Activated CD8-positive, alpha-beta memory T cell treated with anti-CD3 and anti-CD28 coated beads for 24 hours (primary cell): ENCODE measurements at regions not wholly inside any gene's neighbourhood (a gene's known extent, or its start where the extent isn't known, plus 50 kb on each side); places are given as distances from the start of the nearest gene placed in this dataset.
"Not testable (repeated sequence)": the region's sequence is repeated elsewhere in the genome, so short reads cannot be mapped to it uniquely, and the experiment has no call there.

Experiments
- DNase-seq: peaks from one replicate; pipeline ENCODE4 v3.0.0-alpha.2; 2020

DNA sequence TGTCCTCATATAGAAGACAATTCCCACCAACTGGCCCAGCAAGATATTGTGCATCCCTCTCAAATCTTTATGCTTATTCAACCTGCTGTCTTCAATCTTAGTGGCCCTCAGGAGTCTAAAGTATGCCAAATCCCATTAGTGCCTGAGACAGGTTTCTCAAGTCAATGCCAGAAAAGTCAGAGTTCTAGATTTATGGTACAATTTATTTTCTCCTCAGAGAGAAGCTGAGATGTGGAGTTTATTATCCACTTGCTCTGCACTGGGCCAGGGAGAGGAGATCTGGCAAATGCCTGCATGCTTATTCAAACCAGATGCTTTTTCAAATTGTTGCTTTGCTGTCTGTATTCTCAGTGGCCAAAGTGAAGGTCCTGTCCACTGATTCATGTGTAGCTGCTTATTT is 825.2 kb downstream of the METTL4 start:
- no peak for DNase-seq

DNA sequence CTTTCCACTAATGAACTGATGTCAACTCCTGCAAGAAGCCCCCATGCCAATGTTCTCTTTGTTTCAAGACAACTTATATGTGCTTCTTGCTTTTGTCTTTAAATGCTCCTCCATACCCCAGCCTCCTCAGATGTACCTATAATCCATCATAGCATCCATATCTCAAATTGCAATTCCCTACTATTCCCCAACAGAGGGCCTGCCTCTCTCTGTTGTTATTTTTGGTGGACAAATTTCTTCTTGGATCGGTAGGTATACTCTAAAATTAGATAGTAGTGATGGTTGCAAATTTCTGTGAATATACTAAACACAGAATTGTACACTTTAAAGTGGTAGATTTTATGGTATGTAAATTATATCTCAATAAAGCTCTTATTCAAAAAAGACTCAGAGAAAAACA is 820.1 kb downstream of the METTL4 start:
- no peak for DNase-seq

DNA sequence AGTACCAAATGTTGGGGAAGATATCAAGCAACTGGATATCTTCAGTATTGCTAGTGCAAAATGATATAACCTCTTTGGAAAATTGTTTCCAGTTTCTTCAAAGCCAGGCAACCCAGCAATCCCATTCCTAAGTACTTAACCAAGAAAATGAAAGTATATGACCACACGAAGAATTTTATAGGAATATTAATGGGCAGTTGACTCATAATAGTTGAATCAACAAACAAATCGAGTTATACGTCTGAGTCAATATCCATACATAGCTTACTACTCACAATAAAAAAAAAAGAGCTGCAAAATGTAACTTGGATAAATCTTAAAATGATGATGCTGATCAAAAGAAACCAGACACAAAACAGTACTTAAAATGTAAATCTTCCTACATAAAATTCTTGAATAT is 810.4 kb downstream of the METTL4 start:
- DNase-seq = no peak

DNA sequence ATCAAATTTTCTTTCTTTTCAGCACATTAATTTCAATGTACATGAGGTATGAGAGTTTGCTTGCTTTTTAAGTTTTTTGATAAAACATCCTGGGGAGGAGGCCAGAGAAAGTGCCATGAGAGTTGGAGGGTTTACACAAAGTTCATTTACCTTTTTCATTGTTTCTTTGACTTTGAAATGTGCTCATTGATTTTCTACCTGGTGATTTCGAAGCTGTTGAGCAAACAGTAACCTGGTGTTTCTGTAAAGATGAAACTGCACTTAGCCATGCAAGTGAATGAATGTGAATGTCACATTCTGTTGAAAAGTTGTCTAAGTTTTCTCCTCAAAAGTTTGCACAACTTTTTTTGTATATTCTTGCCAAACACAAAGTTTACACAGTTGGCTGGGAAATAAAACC is 797.0 kb downstream of the METTL4 start:
- no peak for DNase-seq

DNA sequence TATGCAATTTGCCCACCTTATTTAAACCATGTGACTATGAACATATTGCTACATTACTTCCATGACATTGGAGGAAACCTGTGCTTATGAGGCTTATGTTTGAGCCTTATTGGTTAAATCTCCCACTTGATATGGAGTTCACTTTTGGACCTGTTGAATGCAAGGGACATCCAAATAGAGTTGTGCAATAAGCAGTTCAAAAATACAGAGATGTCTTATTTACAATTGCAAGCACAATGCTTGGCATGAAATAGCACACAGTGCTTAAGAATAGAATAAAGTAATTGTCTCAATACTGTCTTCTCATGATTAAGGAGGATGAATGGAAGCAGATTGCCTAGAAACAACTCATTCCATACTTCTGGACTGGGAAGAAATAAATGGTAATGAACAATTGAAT is 793.5 kb downstream of the METTL4 start:
- DNase-seq = no peak

DNA sequence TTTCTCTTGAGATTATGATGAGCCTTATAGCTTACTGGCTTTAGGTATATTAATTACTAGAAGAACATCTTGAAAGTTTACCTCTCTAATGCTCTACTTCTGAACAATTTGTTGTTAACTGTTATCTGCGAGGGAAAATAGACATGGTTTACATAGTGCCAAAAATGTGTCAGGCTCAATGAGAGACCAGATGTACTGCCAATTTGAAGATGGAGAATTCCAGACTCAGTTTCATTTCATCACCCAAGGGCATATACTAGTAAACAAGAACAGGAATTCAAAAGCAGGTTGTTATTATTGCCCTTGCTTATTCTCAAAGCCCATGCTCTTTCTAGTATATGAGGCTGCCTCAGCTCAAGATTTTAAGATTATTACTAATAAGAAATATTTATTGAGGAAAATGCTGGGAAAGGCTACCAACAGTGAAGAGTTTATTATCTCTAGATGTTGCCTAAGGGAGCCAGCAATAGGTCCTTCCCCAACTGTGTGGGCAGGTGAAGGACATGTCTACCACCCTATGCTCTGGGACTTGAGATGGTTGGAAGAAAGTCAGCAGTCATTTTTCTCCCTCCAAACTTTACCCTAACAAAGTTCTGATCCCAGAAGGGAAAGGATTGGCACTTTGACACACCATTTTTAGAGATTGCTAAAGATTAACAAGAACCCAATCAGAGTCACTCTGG is 792.7 kb downstream of the METTL4 start:
- no peak for DNase-seq

DNA sequence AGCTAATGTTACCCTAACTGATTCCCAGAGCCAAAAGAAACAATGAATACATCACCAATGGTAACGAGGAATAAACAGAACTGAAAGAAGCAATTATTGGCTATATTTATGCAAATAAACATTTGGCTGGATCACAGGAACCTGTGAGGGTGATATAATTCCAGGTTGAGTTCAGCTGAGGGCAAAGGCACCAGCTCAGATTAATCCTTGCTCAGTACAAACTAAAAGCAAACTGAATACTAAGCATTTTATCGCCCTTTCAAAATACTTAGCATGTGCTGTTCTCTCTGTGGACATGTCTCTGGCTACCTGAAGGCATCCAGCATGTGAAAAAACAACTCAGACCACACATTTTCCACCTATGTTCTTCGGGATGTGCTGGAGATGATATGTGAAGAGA is 791.7 kb downstream of the METTL4 start:
- DNase-seq = no peak

DNA sequence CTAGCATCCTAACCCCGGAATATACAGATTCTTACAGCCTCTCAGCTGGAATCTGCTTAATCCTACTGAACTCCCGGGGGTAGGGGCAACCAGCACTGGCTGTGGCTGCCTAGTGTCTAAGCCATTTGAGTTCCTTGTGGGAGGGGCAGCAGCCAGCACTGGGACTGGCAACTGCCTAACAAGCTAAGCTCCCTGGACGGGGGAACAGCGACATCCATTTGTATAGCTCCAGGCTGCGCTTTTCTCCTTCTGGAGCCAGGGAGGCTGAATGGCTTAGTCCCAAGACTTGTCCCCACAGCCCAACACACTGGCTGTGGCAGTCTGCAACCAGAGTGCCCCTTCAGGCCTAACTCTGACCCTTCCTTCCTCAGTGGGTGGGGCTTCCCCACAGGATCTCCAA is 787.2 kb downstream of the METTL4 start:
- DNase-seq = no peak

DNA sequence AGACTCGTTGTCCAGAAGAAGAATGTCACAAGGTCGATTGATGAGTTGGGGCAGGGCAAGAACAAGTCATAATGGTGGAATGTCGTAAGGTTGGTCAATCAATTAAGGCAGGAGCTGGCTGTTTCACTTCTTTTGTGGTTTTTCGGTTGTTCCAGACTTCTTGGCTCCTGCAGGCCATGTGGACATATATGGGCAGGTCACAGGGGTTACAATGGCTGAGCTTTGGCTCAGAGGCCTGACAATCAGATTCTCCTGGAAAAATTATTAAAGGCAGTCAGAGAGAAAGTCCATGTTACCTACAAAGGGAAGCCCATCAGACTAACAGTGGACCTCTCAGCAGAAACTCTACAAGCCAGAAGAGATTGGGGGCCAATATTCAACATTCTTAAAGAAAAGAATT is 785.3 kb downstream of the METTL4 start:
- not testable (repeated sequence) for DNase-seq

DNA sequence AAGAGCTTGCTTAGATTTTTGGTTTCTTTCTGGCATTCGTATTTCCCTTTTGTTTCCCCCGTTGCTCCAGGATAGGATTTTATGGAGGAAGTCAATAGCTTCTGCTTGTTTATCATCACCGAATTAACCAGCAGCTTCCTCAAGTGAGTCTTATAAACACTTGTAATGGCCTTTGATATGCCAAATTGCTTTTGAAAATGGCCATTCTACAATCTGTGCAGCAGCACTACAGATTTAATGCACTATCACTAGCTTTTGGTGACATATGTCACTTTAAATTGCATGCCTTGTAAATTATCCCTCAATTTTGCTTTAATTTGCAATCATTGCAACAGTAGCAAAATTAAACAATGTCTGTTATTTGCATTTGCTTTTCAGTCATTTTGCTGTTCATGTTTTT is 774.7 kb downstream of the METTL4 start:
- no peak for DNase-seq

DNA sequence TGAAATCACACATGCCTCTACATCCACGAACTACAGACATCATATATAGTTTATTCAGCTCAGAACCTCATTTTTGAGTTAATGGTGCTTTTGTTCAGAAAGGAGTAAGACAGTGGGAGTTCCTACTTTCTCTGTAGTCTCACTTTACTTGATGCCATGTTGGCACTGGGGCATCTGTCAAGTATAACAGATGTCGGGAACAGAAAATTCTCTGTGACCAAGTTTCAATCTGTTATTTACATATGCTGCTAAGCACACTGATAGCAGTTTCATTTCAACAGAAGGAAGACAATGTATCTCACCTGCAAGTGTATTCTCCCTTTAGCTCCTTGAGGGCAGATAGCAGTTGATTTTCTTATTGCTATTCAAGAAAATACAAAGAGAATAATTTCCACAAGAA is 774.1 kb downstream of the METTL4 start:
- no peak for DNase-seq

DNA sequence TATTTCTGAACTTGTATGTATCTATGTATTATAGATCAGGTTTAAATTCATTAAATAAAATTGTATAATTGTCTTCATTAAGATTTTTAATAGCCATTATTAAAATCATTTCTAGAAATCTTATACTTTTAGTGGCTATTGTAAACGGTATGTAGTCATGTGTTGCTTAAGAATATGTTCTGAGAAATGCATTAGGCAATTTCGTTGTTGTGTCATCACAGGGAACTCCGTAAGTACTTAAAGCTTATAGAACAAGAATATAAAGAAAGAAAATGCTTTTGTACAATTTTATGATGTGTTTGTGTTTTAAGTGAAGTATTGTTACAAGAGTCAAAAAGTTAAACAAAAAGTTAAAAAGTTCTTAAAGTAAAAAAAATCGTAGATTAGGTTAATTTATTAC is 765.8 kb downstream of the METTL4 start:
- DNase-seq = no peak

DNA sequence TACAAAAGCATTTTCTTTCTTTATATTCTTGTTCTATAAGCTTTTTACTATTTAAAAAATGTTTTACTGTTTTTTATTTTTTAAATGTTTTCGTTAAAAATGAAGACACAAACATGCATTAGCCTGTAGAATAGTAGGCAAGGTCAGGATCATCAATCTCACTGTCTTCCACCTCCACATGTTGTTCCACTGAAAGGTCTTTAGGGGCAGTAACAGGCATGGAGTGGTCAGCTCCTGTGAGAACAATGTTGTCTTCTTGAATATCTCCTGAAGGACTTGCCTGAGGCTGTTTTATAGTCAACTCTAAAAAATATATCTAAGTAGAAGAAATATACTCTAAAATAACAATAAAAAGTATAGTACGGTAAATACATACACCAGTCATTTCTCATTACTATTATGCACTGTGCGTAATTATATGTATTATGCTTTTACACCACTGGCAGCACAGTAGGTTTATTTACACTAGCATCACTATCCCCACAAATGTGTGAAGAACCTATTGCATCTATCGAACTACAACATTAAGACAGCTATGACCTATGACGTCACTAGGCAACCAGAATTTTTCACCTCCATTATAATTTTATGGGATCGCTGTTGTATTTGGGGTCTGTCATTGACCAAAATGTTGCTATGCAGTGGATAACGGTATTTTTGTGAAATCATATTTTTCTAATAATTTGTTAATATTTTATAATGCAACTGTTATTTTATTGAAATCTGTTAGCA is 764.3 kb downstream of the METTL4 start:
- DNase-seq = no peak

DNA sequence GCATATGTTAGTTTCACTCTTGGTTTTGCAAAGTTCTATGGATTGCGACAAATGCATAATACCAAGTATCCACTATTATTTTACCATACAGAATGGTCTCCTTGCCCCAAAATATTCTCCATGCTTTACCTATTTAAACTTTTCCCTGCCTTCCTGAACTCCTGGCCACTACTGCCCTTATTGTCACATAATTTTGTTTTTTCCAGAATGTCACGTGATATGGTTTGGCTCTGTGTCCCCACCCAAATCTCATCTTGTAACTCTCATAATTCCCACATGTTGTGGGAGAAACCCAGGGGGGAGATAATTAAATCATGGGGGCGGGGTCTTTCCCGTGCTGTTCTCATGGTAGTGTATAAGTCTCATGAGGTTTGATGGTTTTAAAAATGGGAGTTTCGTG is 760.0 kb downstream of the METTL4 start:
- DNase-seq = no peak

DNA sequence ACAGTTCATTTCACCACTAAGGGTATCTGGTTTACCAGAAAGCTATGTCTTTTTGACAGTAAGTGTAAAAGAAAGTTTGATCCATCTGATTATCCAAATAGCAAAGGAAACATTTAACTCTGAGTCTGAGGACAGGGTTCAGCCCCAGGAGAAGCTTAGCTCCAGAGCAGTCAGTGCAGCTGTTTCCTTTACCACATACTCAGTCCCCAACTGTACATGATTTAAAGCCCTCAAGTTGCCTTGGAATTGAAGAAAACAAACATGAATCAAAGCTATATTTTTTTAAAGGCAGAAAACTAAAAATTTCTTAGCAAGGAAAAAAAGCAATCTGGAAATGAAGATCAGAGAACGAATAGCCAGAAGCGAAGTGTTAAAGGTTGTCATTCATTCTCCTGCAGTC is 746.0 kb downstream of the METTL4 start:
- no peak for DNase-seq

DNA sequence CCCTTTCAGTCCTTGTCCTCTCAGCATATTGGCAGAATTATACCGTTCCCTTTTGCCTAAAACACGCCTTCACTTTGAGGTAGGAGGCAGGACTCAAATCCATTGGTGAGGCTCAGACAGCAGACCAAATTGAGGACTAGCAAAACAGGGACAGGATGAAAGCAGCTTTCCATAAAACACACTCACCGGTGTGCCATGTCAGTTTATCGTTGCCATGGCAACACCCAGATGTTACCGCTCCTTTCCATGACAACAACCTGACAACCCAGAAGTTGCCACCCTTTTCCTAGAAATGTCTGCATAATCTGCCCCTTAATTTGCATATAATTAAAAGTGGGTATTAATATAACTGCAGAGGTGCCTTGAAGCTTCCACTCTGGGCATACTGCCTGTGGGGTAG is 730.4 kb downstream of the METTL4 start:
- no peak for DNase-seq

DNA sequence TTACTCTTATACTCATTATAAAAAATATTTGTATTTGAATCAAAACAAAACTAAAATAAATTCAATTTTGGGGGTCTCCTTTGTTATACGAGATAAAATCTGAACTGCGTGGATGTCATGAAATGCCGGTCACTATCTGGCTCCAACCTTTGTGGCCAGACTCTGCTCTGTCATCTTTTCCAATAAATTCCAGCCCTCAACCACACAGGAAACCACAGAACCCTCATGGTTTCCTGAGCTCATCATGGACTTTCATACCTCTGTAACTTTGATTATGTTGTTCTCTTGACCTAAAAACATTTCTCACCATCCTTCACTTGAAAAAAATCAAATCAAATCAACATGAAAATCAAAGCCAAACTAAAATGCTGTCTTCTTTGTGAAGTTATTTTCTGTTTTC is 724.7 kb downstream of the METTL4 start:
- DNase-seq = no peak

DNA sequence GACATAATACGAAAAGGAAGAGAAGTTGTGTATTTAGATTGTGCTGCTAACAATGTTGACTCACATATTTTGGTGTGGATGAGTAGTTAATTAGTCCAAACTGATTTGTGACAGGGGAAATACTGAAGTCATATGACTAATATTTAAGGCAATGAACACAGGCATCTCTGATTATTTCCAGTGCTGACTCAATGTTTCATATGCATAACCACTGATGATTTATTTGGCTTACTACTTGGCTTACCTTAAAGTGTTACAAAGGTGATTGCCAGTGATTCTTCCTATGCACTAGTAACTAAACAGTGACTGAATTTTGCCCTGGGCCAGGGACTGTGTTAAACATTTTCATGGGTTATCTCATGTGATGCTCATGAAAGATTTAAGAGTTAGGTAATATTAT is 722.6 kb downstream of the METTL4 start:
- no peak for DNase-seq

DNA sequence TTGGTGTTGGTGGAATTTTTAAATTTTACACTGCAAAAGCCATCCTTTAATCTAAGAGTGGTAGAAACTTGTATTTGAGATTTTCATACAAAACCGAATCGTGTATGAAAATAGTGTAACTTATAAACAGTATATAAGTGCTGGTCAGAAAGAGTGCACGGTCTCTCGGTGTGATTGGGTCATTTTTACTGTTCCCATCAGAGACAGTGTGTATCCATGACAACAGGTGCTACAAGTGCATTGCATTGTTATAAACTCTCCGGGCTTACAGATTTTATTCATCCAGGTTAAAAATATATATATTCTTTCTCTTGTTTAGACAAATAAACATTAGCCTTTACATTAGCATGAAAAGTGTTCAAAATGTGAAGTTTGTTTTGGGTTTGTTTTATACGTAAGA is 721.9 kb downstream of the METTL4 start:
- no peak for DNase-seq

DNA sequence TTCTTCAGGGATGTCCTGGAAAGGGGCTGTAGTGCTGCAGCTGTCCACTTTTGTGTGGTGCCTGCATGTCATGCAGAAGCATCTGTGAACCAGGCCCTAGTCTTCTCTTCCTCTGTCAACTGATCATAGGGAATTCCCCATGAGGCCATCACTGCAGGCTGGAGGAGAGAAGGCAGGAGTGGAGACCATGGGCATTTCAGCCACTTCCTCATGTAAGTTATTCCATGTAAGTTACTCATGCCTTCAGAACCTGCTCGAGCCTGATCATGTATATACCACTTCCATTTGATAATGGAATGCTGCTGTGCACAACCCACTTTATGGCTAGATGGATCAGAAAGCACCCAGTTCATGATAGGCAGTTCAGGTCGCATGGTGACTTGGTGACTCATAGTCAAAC is 714.0 kb downstream of the METTL4 start:
- not testable (repeated sequence) for DNase-seq

DNA sequence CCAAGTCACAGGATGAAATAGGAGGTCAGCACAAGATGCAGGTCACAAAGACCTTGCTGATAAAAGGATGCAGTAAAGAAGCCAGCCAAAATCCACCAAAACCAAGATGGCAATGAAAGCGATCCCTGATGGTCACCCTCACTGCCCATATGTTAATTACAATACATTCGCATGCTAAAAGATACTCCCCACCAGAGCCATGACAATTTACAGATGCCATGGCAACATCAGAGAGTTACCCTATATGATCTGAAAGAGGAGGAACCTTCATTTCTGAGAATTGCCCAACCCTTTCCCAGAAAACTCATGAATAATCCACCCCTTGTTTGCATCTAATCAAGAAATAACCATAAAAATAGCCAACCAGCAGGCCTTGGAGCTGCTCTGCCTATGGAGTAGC is 709.8 kb downstream of the METTL4 start:
- no peak for DNase-seq

DNA sequence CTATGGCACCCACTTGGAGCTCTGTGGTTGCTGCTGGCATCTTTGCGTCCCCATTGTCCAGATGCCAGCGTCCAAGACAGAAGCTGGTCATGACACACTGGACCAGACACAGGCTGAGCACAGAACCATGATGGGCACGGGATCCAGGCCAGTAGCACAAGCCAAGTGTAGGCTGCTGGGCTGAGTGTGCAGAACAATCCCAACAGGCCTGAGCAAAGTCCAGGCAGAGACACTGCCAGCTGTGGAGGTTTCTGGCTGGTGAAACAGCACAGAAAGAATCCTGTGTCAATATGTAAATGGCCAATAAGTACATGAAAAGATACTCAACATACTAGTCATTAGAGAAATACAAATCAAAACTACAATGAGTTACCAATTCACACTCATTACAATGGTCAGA is 705.4 kb downstream of the METTL4 start:
- DNase-seq = no peak

DNA sequence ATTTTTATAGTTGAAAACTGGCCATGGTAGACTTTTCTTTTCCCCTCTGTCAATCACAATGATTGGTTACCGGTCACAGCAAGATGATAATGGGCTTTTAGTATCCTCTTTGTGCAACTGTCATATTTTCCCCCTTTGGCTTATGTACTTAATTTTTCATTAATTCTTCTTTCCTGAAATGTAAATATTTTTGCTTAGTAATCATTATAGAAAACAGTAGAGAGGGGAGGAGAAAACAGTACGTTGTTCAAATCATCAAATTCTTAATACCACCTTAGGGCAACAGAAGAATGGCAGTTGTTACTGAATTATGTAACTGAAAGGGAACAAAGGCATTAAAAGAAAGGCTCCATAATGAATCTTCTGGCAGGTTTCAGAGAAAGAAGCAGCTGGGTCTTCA is 699.0 kb downstream of the METTL4 start:
- DNase-seq = no peak

DNA sequence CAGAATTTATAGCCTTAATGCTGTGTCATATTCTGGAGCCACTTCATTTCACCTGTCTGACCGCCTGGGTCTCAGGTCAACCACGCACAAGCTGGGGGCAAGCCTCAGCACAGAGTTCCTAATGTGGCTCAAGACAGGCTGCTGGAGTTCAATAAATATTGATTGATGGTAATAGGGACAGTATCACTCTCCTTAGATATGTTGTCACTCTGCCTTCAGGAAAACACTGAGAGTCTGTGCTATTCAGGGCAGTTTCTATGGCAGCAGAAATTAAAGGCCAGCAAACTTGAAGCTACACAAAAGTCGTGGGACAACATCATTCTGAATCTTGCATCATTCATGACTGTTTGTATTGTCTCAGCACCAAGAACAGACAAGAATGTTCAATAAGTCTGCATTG is 696.1 kb downstream of the METTL4 start:
- no peak for DNase-seq

DNA sequence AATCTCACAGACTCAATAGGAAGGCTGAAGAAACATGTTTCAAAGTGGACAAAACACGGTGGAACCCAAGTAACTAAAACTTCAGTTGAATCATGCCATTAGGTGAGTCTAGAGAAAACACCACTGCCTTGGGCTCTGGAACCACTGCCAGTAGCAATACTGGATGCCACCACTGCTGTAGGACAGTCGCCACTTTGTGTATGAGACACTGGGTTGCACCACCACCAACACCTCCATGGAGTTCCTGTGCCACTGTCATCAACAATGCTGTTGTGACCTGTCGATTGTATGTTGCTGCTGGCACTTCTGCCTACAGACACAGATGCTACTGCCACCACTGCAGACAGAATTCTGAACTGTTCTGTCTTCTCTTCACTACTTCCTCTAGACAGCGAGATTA is 686.7 kb downstream of the METTL4 start:
- no peak for DNase-seq
